K562 (cell line): ENCODE measurements at regions not wholly inside any gene's neighbourhood (a gene's known extent, or its start where the extent isn't known, plus 50 kb on each side); places are given as distances from the start of the nearest gene placed in this dataset.

Experiments used
- CHD1 ChIP-seq: fragments of 200-600 bp; sonication (generic); IDR thresholded peaks from one replicate; pipeline ENCODE4 v1.6.1; 2012; ENCODE audit warnings: mild to moderate bottlenecking, moderate library complexity, low read length, inconsistent platforms
- CTCF ChIP-seq, 3 experiments: IDR thresholded peaks in 2 of 3; conservative IDR thresholded peaks in 1 of 3; 2 replicates each; pipeline ENCODE4 v1.5.1; 2011 to 2012; ENCODE audit warnings: low read length in 3 of 3, mild to moderate bottlenecking in 3 of 3, control low read depth in 2 of 3, improper control_type of control experiment in 1 of 3, inconsistent platforms in 1 of 3, low read depth in 1 of 3, mixed read lengths in 1 of 3, moderate library complexity in 1 of 3; ENCODE audit not compliant: insufficient read depth in 2 of 3
- GTF3C2 ChIP-seq: IDR thresholded peaks from 3 replicates; pipeline ENCODE4 v1.6.1; 2011; ENCODE audit warnings: borderline replicate concordance, mild to moderate bottlenecking, moderate library complexity; ENCODE audit not compliant: insufficient read length; ENCODE audit errors: extremely low read depth
- KLF6 ChIP-seq: fragments of 250-450 bp; sonication (Bioruptor Pico); IDR thresholded peaks from 2 replicates; pipeline ENCODE4 v1.4.0; 2020; ENCODE audit warnings: mild to moderate bottlenecking, moderate library complexity, borderline replicate concordance
- NFIC ChIP-seq: fragments of 450-650 bp; IDR thresholded peaks from 2 replicates; pipeline ENCODE4 v1.6.1; 2017; ENCODE audit warnings: mild to moderate bottlenecking, inconsistent platforms
- POLR2A ChIP-seq: fragments of 450-650 bp; conservative IDR thresholded peaks from 2 replicates; pipeline ENCODE4 v1.6.1; 2016
- SAP30 ChIP-seq: fragments of 200-600 bp; sonication (generic); IDR thresholded peaks from 2 replicates; pipeline ENCODE4 v1.6.1; 2012; ENCODE audit warnings: borderline replicate concordance, low read depth, mild to moderate bottlenecking, moderate library complexity, low read length, control low read depth, inconsistent platforms; ENCODE audit not compliant: insufficient read depth, poor library complexity, severe bottlenecking
- SMAD1 ChIP-seq: fragments of 150-350 bp; IDR thresholded peaks from 2 replicates; pipeline ENCODE4 v1.6.1; 2014; ENCODE audit warnings: low read length, low read depth; ENCODE audit not compliant: partially characterized antibody
- SMC3 ChIP-seq: conservative IDR thresholded peaks from 2 replicates; pipeline ENCODE4 v1.6.1; 2011; ENCODE audit warnings: low read depth, low read length, improper control_type of control experiment; ENCODE audit not compliant: insufficient read depth
- SREBF1 ChIP-seq: fragments of 150-350 bp; IDR thresholded peaks from 2 replicates; pipeline ENCODE4 v1.6.1; 2014; ENCODE audit warnings: antibody characterized with exemption, low read depth, low read length, borderline replicate concordance
- SRSF9 ChIP-seq: fragments of 200-400 bp; formaldehyde crosslinking; IDR thresholded peaks from 2 replicates; pipeline ENCODE4 v1.6.1; 2017; ENCODE audit warnings: low read depth, low read length, borderline replicate concordance
- TCF7L2 ChIP-seq: fragments of 150-350 bp; IDR thresholded peaks from 2 replicates; pipeline ENCODE4 v1.6.1; 2016; ENCODE audit warnings: low read depth, mild to moderate bottlenecking, low read length, moderate library complexity
- TF ChIP-seq, protein P1 (sequence below): sonication (generic); formaldehyde crosslinking; IDR thresholded peaks from 2 replicates; pipeline ENCODE4 v1.8.1; 2022; ENCODE audit warnings: missing genetic modification reagents

DNA sequence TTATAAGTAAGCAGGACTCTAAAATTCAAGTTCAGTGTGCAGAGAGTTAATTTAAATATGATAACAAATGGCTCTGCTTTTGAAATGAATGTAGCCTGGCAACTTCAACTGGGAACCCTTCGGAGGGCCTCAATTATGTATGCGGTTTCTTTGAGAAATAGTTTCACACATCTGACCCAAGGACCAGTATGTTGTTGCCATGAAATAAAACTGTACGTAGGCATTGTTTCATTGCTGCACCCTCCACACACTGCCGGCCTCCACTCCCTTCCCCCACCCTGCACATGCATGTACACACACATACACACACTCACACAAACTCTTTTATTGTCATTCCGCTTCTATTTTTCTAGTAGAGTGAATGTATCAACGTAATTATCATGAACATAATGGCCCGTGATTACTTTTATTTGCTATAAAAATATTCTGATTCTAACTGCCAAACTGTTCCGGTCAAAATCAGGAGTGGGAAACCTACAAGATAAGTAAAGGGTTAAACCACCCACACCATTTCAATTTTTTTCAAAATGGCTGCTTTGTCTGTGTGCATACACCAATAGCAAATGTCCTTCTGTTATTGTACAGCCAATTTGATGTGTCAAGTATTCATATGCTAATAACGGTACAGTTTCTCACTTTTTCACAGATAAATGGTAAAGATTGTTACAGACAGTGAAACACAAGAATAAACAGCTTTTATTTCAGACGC lies 215.5 kb upstream of the TMEM161B start:
- TF ChIP-seq TCF7L2, result no peak
- TF ChIP-seq SREBF1, result no peak
- no peak for TF ChIP-seq SAP30
- TF ChIP-seq, protein P1, sequence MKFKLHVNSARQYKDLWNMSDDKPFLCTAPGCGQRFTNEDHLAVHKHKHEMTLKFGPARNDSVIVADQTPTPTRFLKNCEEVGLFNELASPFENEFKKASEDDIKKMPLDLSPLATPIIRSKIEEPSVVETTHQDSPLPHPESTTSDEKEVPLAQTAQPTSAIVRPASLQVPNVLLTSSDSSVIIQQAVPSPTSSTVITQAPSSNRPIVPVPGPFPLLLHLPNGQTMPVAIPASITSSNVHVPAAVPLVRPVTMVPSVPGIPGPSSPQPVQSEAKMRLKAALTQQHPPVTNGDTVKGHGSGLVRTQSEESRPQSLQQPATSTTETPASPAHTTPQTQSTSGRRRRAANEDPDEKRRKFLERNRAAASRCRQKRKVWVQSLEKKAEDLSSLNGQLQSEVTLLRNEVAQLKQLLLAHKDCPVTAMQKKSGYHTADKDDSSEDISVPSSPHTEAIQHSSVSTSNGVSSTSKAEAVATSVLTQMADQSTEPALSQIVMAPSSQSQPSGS (CRISPR knock-in tag), result no peak
- no peak for TF ChIP-seq CHD1
- TF ChIP-seq GTF3C2, result no peak
- no peak for TF ChIP-seq CTCF (IDR thresholded peaks at IDR 0.05 in 2 of 3, conservative IDR thresholded peaks at IDR 0.05 in 1 of 3; ENCODE audit: insufficient read depth in 2 of 3, low read depth in 1 of 3, low read length in 3 of 3)
- TF ChIP-seq SMAD1, result no peak
- no peak for TF ChIP-seq SRSF9
- no peak for TF ChIP-seq POLR2A
- no peak for TF ChIP-seq SMC3
- TF ChIP-seq NFIC, result no peak
- no peak for TF ChIP-seq KLF6 (CRISPR knock-in tag)
